K562 (cell line): ENCODE measurements at regions not wholly inside any gene's neighbourhood (a gene's known extent, or its start where the extent isn't known, plus 50 kb on each side); places are given as distances from the start of the nearest gene placed in this dataset.

Experiments used
- ATAC-seq: fragments of 200-7000 bp; cut with Tn5 transposase; 3 replicates; pipeline ENCODE4 v1.9.1; 2020; ENCODE audit warnings: moderate library complexity
- BruUV-seq: library from RNA; stranded (reverse); fragments of 400-500 nt; replicated peaks from 2 replicates; lab custom pipeline; 2021; lab: Mats Ljungman, UMichigan
- CTCF ChIA-PET: fragments of 300-600 bp; formaldehyde crosslinking; extraction: SDS; loops from one replicate; lab custom pipeline; 2021; ENCODE audit warnings: low intra/inter-chr PET ratio; lab: Yijun Ruan, JAX
- POLR2A ChIA-PET: fragments of 300-600, 350-650 bp; sonication (Branson Sonifier 250); formaldehyde crosslinking; extraction: SDS; loops from one replicate; lab custom pipeline; 2021; ENCODE audit warnings: antibody characterized with exemption, inconsistent platforms; lab: Yijun Ruan, JAX
- DNase-seq, 4 experiments: peaks; one replicate each; pipeline versions ENCODE4 v3.0.0 to v3.0.0-alpha.2; 2011 to 2018; ENCODE audit warnings: low spot score in 3 of 4, mixed read lengths in 3 of 4; ENCODE audit errors: extremely low read depth in 1 of 4
- FAIRE-seq: peaks from 2 replicates; lab custom pipeline; 2011; peaks lifted over from hg19 to GRCh38; lab: Jason Lieb, UNC
- H2AFZ ChIP-seq: 2 replicates; pipeline ENCODE4 v1.6.0; 2011; ENCODE audit warnings: low read depth, low read length, control low read depth, inconsistent platforms
- H3K27ac ChIP-seq: fragments of 200-600 bp; 3 replicates; pipeline ENCODE4 v1.8.0; 2011; ENCODE audit warnings: low read depth, mild to moderate bottlenecking, control low read depth, inconsistent platforms, low read length, moderate library complexity, mixed read lengths; ENCODE audit errors: extremely low read depth
- H3K27me3 ChIP-seq, 2 experiments: fragments of 300-600 bp in 1 of 2; 2 replicates in 1 of 2; 3 replicates in 1 of 2; pipeline versions ENCODE4 v1.6.0 to v1.8.0; 2011; ENCODE audit warnings: inconsistent platforms in 2 of 2, low read length in 2 of 2, mild to moderate bottlenecking in 1 of 2, mixed read lengths in 1 of 2, moderate library complexity in 1 of 2; ENCODE audit not compliant: control insufficient read depth in 2 of 2, insufficient read depth in 2 of 2
- H3K36me3 ChIP-seq: fragments of 300-600 bp; 3 replicates; pipeline ENCODE4 v1.8.0; 2011; ENCODE audit warnings: mild to moderate bottlenecking, low read length, inconsistent platforms; ENCODE audit not compliant: control insufficient read depth, insufficient read depth
- H3K4me1 ChIP-seq, 2 experiments: fragments of 200-600 bp in 1 of 2; replicated peaks in 1 of 2; 2 replicates in 1 of 2; 3 replicates in 1 of 2; pipeline versions ENCODE4 v1.5.1 to v1.8.0; 2011; ENCODE audit warnings: inconsistent platforms in 2 of 2, low read length in 2 of 2, mild to moderate bottlenecking in 1 of 2, mixed read lengths in 1 of 2, moderate library complexity in 1 of 2; ENCODE audit not compliant: control insufficient read depth in 2 of 2, insufficient read depth in 2 of 2
- H3K4me2 ChIP-seq: 2 replicates; pipeline ENCODE4 v1.6.1; 2011; ENCODE audit warnings: low read length, control low read depth, inconsistent platforms, mixed read lengths; ENCODE audit not compliant: insufficient read depth
- H3K4me3 ChIP-seq: fragments of 200-600 bp; sonication (generic), shearing (Covaris generic); 2 replicates; pipeline ENCODE4 v1.5.1; 2016; ENCODE audit warnings: control low read depth, inconsistent platforms
- H3K79me2 ChIP-seq: fragments of 200-600 bp; 3 replicates; pipeline ENCODE4 v1.8.0; 2011; ENCODE audit warnings: low read length, inconsistent platforms; ENCODE audit not compliant: control insufficient read depth, insufficient read depth
- H3K9ac ChIP-seq, 2 experiments: 2 replicates each; pipeline versions ENCODE4 v1.6.0 to v1.6.1; 2011; ENCODE audit warnings: low read depth in 2 of 2, low read length in 2 of 2, control low read depth in 1 of 2, inconsistent platforms in 1 of 2, mild to moderate bottlenecking in 1 of 2, mixed read lengths in 1 of 2; ENCODE audit not compliant: insufficient read depth in 1 of 2
- H3K9me1 ChIP-seq: one replicate; pipeline ENCODE4 v1.6.0; 2011; ENCODE audit warnings: inconsistent platforms, mild to moderate bottlenecking, low read length, moderate library complexity; ENCODE audit not compliant: control insufficient read depth, insufficient read depth
- H3K9me3 ChIP-seq: replicated peaks from 2 replicates; pipeline ENCODE4 v1.5.1; 2011; ENCODE audit warnings: low read depth, low read length, inconsistent platforms; ENCODE audit not compliant: control insufficient read depth, insufficient read depth
- H4K20me1 ChIP-seq: replicated peaks from 2 replicates; pipeline ENCODE4 v1.6.1; 2011; ENCODE audit warnings: low read length, inconsistent platforms, mixed read lengths; ENCODE audit not compliant: control insufficient read depth, insufficient read depth
- E2F3 ChIP-seq: fragments of 250-450 bp; sonication (Bioruptor Pico); IDR thresholded peaks from 2 replicates; pipeline ENCODE4 v1.4.0; 2020; ENCODE audit warnings: mild to moderate bottlenecking
- ETV1 ChIP-seq: fragments of 450-650 bp; conservative IDR thresholded peaks from 2 replicates; pipeline ENCODE4 v1.6.1; 2016; ENCODE audit warnings: missing genetic modification characterization, control low read depth, low read depth, missing compliant biosample characterization
- HNRNPUL1 ChIP-seq: fragments of 200-400 bp; formaldehyde crosslinking; IDR thresholded peaks from 2 replicates; pipeline ENCODE4 v1.6.1; 2017; ENCODE audit warnings: low read length
- NR4A1 ChIP-seq, 2 experiments: fragments of 250-450 bp in 1 of 2; fragments of 450-650 bp in 1 of 2; sonication (Bioruptor Pico) in 1 of 2; IDR thresholded peaks; 2 replicates each; pipeline versions ENCODE4 v1.4.0 to v1.6.1; 2016 to 2020; ENCODE audit warnings: mild to moderate bottlenecking in 2 of 2, missing compliant biosample characterization in 1 of 2, missing genetic modification characterization in 1 of 2, moderate library complexity in 1 of 2
- RBM34 ChIP-seq: fragments of 200-400 bp; formaldehyde crosslinking; IDR thresholded peaks from 2 replicates; pipeline ENCODE4 v1.6.1; 2018; ENCODE audit warnings: low read length, borderline replicate concordance; ENCODE audit not compliant: insufficient read depth
- SMARCA4 ChIP-seq: fragments of 450-650 bp; IDR thresholded peaks from 2 replicates; pipeline ENCODE4 v1.6.1; 2016
- TAF9B ChIP-seq: fragments of 450-650 bp; IDR thresholded peaks from 2 replicates; pipeline ENCODE4 v1.6.1; 2018; ENCODE audit warnings: mild to moderate bottlenecking; ENCODE audit not compliant: partially characterized antibody
- ZNF318 ChIP-seq, 2 experiments: fragments of 450-650 bp; IDR thresholded peaks; 2 replicates each; pipeline ENCODE4 v1.6.1; 2016; ENCODE audit warnings: mild to moderate bottlenecking in 2 of 2, borderline replicate concordance in 1 of 2, low read depth in 1 of 2, moderate library complexity in 1 of 2
- ZNF507 ChIP-seq: conservative IDR thresholded peaks from 2 replicates; pipeline ENCODE4 v1.6.1; 2017; ENCODE audit warnings: missing genetic modification characterization, missing compliant biosample characterization
- WGBS: fragments of 100-300 bp; shearing (Covaris generic); methylation state at CpG from one replicate; pipeline ENCODE4 v1.1.6; 2016; ENCODE audit warnings: low coverage, mixed read lengths; ENCODE audit not compliant: insufficient coverage; ENCODE audit errors: missing lambda C conversion rate; 5-methylcytosine and 5-hydroxymethylcytosine counted together
- in situ Hi-C: fragments of 300-500 bp; cut with MboI; formaldehyde crosslinking; loops from 4 replicates; pipeline ENCODE4 v1.15.0; 2018; ENCODE audit warnings: inconsistent platforms, mixed read lengths
- intact Hi-C: fragments of 100-400 bp; cut with micrococcal nuclease; formaldehyde crosslinking; loops from 2 replicates; pipeline ENCODE4 v1.14.2; 2022
- TF ChIP-seq, protein P1 (sequence below): sonication (generic); formaldehyde crosslinking; IDR thresholded peaks from 2 replicates; pipeline ENCODE4 v1.4.0; 2020; ENCODE audit warnings: mild to moderate bottlenecking, missing genetic modification reagents
- TF ChIP-seq, protein P2 (sequence below): fragments of 250-450 bp; sonication (Bioruptor Pico); IDR thresholded peaks from 2 replicates; pipeline ENCODE4 v1.5.0; 2020; ENCODE audit warnings: mild to moderate bottlenecking, borderline replicate concordance

DNA sequence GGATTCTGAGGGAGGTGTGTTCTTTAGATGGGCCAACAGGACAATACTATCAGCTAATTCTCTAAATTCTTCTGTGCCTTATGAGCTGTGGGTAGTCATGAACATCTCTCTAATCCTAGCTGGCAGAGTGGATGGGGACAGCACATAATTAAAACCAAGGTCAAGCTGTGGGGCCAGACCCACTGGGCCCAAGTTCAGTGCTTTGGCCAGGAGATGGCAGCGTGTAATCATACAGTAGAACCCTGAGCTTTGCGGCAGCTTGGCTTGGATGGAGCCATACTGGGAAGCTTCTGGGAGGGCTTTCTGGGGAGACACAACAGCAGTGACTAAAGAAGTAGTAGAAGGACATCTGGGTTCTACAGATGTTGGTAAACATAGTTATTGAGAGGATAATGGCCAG is 140.3 kb upstream of the CXCL13 start:
- Histone ChIP-seq H3K4me3 (no peak overlapping the region), H3K4me2 (no peak overlapping the region), H3K4me1 (no peaks in the 10 kb centered on the region), H3K27ac (no peak overlapping the region), H3K27me3 (no peaks in the 10 kb centered on the region), H3K36me3 (no peaks in the 10 kb centered on the region), H2AFZ (no peak overlapping the region), H3K9ac (no peak overlapping the region), H3K79me2 (no peaks in the 10 kb centered on the region), H3K9me3 (no peaks in the 10 kb centered on the region), H3K9me1 (no peaks in the 10 kb centered on the region), H4K20me1 (no peaks in the 10 kb centered on the region)
- CTCF ChIA-PET: no interaction called here
- no peak for DNase-seq
- no peak for FAIRE-seq
- no TSS peak for BruUV-seq
- intact Hi-C loops: no loop called here
- POLR2A ChIA-PET: no interaction called here
- in situ Hi-C loops: no loop called here
- ATAC-seq: no peak
- WGBS: 12% methylated on average over 2 of the region's 2 CpGs
- TF ChIP-seq HNRNPUL1 (no peak), TAF9B (no peak), RBM34 (no peak), E2F3 (no peak), SMARCA4 (no peak), ZNF507 (tag) (no peak), NR4A1 (CRISPR knock-in tag; IDR thresholded peaks at IDR 0.05) (no peak), NR4A1 (tag; IDR thresholded peaks at IDR 0.05) (no peak), ZNF318 (IDR thresholded peaks at IDR 0.05; ENCODE audit: borderline replicate concordance in 1 of 2, low read depth in 1 of 2) (no peak), ETV1 (no peak)
- TF ChIP-seq, protein P1, sequence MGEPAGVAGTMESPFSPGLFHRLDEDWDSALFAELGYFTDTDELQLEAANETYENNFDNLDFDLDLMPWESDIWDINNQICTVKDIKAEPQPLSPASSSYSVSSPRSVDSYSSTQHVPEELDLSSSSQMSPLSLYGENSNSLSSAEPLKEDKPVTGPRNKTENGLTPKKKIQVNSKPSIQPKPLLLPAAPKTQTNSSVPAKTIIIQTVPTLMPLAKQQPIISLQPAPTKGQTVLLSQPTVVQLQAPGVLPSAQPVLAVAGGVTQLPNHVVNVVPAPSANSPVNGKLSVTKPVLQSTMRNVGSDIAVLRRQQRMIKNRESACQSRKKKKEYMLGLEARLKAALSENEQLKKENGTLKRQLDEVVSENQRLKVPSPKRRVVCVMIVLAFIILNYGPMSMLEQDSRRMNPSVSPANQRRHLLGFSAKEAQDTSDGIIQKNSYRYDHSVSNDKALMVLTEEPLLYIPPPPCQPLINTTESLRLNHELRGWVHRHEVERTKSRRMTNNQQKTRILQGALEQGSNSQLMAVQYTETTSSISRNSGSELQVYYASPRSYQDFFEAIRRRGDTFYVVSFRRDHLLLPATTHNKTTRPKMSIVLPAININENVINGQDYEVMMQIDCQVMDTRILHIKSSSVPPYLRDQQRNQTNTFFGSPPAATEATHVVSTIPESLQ (CRISPR knock-in tag): no peak
- TF ChIP-seq, protein P2, sequence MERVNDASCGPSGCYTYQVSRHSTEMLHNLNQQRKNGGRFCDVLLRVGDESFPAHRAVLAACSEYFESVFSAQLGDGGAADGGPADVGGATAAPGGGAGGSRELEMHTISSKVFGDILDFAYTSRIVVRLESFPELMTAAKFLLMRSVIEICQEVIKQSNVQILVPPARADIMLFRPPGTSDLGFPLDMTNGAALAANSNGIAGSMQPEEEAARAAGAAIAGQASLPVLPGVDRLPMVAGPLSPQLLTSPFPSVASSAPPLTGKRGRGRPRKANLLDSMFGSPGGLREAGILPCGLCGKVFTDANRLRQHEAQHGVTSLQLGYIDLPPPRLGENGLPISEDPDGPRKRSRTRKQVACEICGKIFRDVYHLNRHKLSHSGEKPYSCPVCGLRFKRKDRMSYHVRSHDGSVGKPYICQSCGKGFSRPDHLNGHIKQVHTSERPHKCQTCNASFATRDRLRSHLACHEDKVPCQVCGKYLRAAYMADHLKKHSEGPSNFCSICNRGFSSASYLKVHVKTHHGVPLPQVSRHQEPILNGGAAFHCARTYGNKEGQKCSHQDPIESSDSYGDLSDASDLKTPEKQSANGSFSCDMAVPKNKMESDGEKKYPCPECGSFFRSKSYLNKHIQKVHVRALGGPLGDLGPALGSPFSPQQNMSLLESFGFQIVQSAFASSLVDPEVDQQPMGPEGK: no peak
